GM18868 (cell line): ENCODE measurements at regions not wholly inside any gene's neighbourhood (a gene's known extent, or its start where the extent isn't known, plus 50 kb on each side); places are given as distances from the start of the nearest gene placed in this dataset.

Experiments
- ATAC-seq: cut with Tn5 transposase; IDR thresholded peaks from one replicate; pipeline ENCODE4 v1.9.1; 2021; ENCODE audit warnings: mild to moderate bottlenecking, moderate library complexity; ENCODE audit not compliant: unreplicated experiment

GRCh38 chr4:123737156-123737555 lies 340.6 kb downstream of the SPRY1 start:
- no peak for ATAC-seq

- ATAC-seq, result no peak
Measured at GRCh38 chr4:123739806-123740205, 343.2 kb downstream of the SPRY1 start.

GRCh38 chr4:123740236-123740635 lies 343.6 kb downstream of the SPRY1 start:
- ATAC-seq, result no peak

GRCh38 chr4:123741906-123742305 lies 345.3 kb downstream of the SPRY1 start:
- ATAC-seq, result no peak

- ATAC-seq, result no peak
Measured at GRCh38 chr4:123743848-123744247, 347.3 kb downstream of the SPRY1 start.

- ATAC-seq, result no peak
Measured at GRCh38 chr4:123744664-123745290, 348.2 kb downstream of the SPRY1 start.

- ATAC-seq, result no peak
Measured at GRCh38 chr4:123747016-123747415, 350.4 kb downstream of the SPRY1 start.

GRCh38 chr4:123748806-123749205 lies 352.2 kb downstream of the SPRY1 start:
- ATAC-seq, result no peak

GRCh38 chr4:123749383-123749782 lies 352.8 kb downstream of the SPRY1 start:
- ATAC-seq, result no peak

GRCh38 chr4:123750044-123750443 lies 353.4 kb downstream of the SPRY1 start:
- ATAC-seq, result no peak

- ATAC-seq, result no peak
Measured at GRCh38 chr4:123755655-123756054, 359.1 kb downstream of the SPRY1 start.

- no peak for ATAC-seq
Measured at GRCh38 chr4:123767806-123768205, 371.2 kb downstream of the SPRY1 start.

- no peak for ATAC-seq
Measured at GRCh38 chr4:123770884-123771283, 374.3 kb downstream of the SPRY1 start.

GRCh38 chr4:123776267-123776666 lies 379.7 kb downstream of the SPRY1 start:
- ATAC-seq, result peak; percentile 100

- no peak for ATAC-seq
Measured at GRCh38 chr4:123777373-123777772, 380.8 kb downstream of the SPRY1 start.

- ATAC-seq, result no peak
Measured at GRCh38 chr4:123783151-123783790, 386.7 kb downstream of the SPRY1 start.

GRCh38 chr4:123783921-123784320 lies 387.3 kb downstream of the SPRY1 start:
- ATAC-seq, result no peak

- no peak for ATAC-seq
Measured at GRCh38 chr4:123784626-123785025, 388.0 kb downstream of the SPRY1 start.

- no peak for ATAC-seq
Measured at GRCh38 chr4:123785538-123785937, 388.9 kb downstream of the SPRY1 start.

GRCh38 chr4:123786163-123786915 lies 389.7 kb downstream of the SPRY1 start:
- no peak for ATAC-seq

- no peak for ATAC-seq
Measured at GRCh38 chr4:123786920-123787319, 390.3 kb downstream of the SPRY1 start.

GRCh38 chr4:123787512-123788080 lies 391.0 kb downstream of the SPRY1 start:
- no peak for ATAC-seq
